HFFc6 (cell line): ENCODE measurements at regions not wholly inside any gene's neighbourhood (a gene's known extent, or its start where the extent isn't known, plus 50 kb on each side); places are given as distances from the start of the nearest gene placed in this dataset.

Experiments used
- DNase-seq: peaks from one replicate; pipeline ENCODE4 v3.0.0-alpha.2; 2018
- H3K27ac Mint-ChIP-seq: 2 replicates; pipeline ENCODE4 v1.8.0; 2020; ENCODE audit warnings: mild to moderate bottlenecking, mixed read lengths
- H3K27me3 Mint-ChIP-seq: 2 replicates; pipeline ENCODE4 v1.8.0; 2021; ENCODE audit warnings: mild to moderate bottlenecking, moderate library complexity, mixed read lengths; ENCODE audit not compliant: insufficient read depth
- H3K36me3 Mint-ChIP-seq: 2 replicates; pipeline ENCODE4 v1.8.0; 2021; ENCODE audit warnings: low read depth, mixed read lengths
- H3K4me1 Mint-ChIP-seq: 2 replicates; pipeline ENCODE4 v1.8.0; 2020; ENCODE audit warnings: low read depth, mixed read lengths
- H3K4me3 Mint-ChIP-seq: 2 replicates; pipeline ENCODE4 v1.8.0; 2020; ENCODE audit warnings: mild to moderate bottlenecking, moderate library complexity, mixed read lengths
- H3K9me3 Mint-ChIP-seq: 2 replicates; pipeline ENCODE4 v1.8.0; 2020; ENCODE audit warnings: mild to moderate bottlenecking, mixed read lengths
- CTCF ChIP-seq: fragments of 200-600 bp; sonication (generic); IDR thresholded peaks from 2 replicates; pipeline ENCODE4 v1.5.0; 2021; ENCODE audit warnings: antibody characterized with exemption, mild to moderate bottlenecking

- TF ChIP-seq CTCF: no peak
- H3K9me3 Mint-ChIP-seq: peaks cover 8% of the 10 kb centered on the region
- peaks cover 4% of the 10 kb centered on the region; the same call in 1 of the 2 replicates for H3K36me3 Mint-ChIP-seq
- no peaks in the 10 kb centered on the region for H3K4me1 Mint-ChIP-seq
- H3K4me3 Mint-ChIP-seq: no peak overlapping the region
- DNase-seq: no peak
- no peak overlapping the region for H3K27ac Mint-ChIP-seq
- no peaks in the 10 kb centered on the region; the same call in 1 of the 2 replicates for H3K27me3 Mint-ChIP-seq
These were observed 492.4 kb downstream of the IPMK start for GRCh38 chr10:57775250-57775649.

- Mint-ChIP-seq H3K4me1 (no peaks in the 10 kb centered on the region), H3K4me3 (no peak overlapping the region)
These were observed 498.4 kb downstream of the IPMK start for GRCh38 chr10:57769298-57769697.

DNA sequence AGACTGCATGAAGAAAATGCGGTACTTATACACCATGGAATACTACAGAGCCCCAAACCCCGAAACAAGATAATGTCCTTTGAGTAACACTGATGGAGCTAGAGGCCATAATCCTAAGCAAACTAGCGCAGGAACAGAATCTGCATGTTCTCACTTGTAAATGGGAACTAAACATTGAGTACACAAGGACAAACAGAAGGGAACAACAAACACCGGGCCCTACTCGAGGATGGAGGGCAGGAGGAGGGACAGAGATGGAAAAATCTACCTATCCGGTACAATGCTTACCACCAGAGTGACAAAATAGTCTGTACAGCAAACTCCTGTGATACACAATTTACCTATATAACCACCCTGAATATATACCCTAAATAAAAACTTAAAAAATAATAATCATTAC is 507.9 kb downstream of the IPMK start:
- no peak for TF ChIP-seq CTCF
- no peaks in the 10 kb centered on the region for H3K36me3 Mint-ChIP-seq
- no peak for DNase-seq
- H3K27ac Mint-ChIP-seq: no peak overlapping the region
- no peaks in the 10 kb centered on the region for H3K9me3 Mint-ChIP-seq
- H3K4me3 Mint-ChIP-seq: no peak overlapping the region
- no peaks in the 10 kb centered on the region for H3K4me1 Mint-ChIP-seq
- peaks cover 5% of the 10 kb centered on the region; the same call in 1 of the 2 replicates for H3K27me3 Mint-ChIP-seq

More at GRCh38 chr10:57769298-57769697, 498.4 kb downstream of the IPMK start:
- Mint-ChIP-seq H3K27me3 (no peaks in the 10 kb centered on the region), H3K27ac (no peak overlapping the region), H3K36me3 (no peaks in the 10 kb centered on the region), H3K9me3 (no peaks in the 10 kb centered on the region; the same call in 1 of the 2 replicates)
- no peak for DNase-seq
- no peak for TF ChIP-seq CTCF

GRCh38 chr10:57754803-57755202 is 512.9 kb downstream of the IPMK start:
- Mint-ChIP-seq H3K4me3 (no peak overlapping the region), H3K36me3 (no peaks in the 10 kb centered on the region), H3K27ac (no peak overlapping the region), H3K9me3 (no peaks in the 10 kb centered on the region), H3K27me3 (peaks cover 7% of the 10 kb centered on the region), H3K4me1 (no peaks in the 10 kb centered on the region)
- TF ChIP-seq CTCF: no peak
- no peak for DNase-seq

DNA sequence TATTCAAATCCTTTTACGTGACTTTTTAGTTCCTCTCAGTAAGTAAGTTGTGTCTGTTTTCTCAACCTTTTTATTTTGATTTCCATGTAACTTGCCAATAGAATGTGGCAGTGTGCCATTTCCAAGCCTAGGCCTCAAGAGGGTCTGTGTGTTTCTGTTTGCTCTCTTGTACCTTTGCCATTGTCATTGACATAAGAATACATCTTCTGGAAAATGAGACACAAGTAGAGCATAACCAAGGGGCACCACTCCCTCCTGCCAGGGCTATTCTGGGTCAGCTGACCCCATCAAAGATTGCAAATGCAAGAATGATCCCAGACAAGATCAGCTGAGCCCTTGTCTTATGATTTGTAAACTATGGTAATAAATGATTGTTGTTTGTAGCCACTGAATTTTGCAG is 524.0 kb downstream of the IPMK start:
- H3K27ac Mint-ChIP-seq: no peak overlapping the region
- H3K27me3 Mint-ChIP-seq: no peaks in the 10 kb centered on the region

More for the DNA sequence above, 524.0 kb downstream of the IPMK start:
- DNase-seq: no peak
- no peak for TF ChIP-seq CTCF
- no peak overlapping the region for H3K4me3 Mint-ChIP-seq
- no peaks in the 10 kb centered on the region for H3K36me3 Mint-ChIP-seq
- H3K4me1 Mint-ChIP-seq: no peaks in the 10 kb centered on the region
- H3K9me3 Mint-ChIP-seq: no peaks in the 10 kb centered on the region
